IPS DF 6.9 (cell line): ENCODE measurements at regions not wholly inside any gene's neighbourhood (a gene's known extent, or its start where the extent isn't known, plus 50 kb on each side); places are given as distances from the start of the nearest gene placed in this dataset.
"Not testable (repeated sequence)": the region's sequence is repeated elsewhere in the genome, so short reads cannot be mapped to it uniquely, and the experiment has no call there.

Experiments used
- DNase-seq: peaks from one replicate; pipeline ENCODE4 v3.0.0-alpha.2; 2013; ENCODE audit warnings: low read depth, low spot score
- H3K27ac ChIP-seq: one replicate; pipeline ENCODE4 v1.5.1; 2013; ENCODE audit warnings: low read length, control low read depth
- H3K27me3 ChIP-seq: 2 replicates; pipeline ENCODE4 v1.6.1; 2013; ENCODE audit warnings: mild to moderate bottlenecking, low read length; ENCODE audit not compliant: control insufficient read depth, insufficient read depth
- H3K36me3 ChIP-seq: 2 replicates; pipeline ENCODE4 v1.6.1; 2013; ENCODE audit warnings: low read length; ENCODE audit not compliant: control insufficient read depth, insufficient read depth
- H3K4me1 ChIP-seq: 2 replicates; pipeline ENCODE4 v1.6.1; 2013; ENCODE audit warnings: low read length; ENCODE audit not compliant: control insufficient read depth, insufficient read depth
- H3K4me3 ChIP-seq: 2 replicates; pipeline ENCODE4 v1.5.1; 2013; ENCODE audit warnings: mild to moderate bottlenecking, low read length
- H3K9me3 ChIP-seq: 2 replicates; pipeline ENCODE4 v1.6.1; 2013; ENCODE audit warnings: low read length, inconsistent platforms; ENCODE audit not compliant: control insufficient read depth, insufficient read depth
- WGBS: extraction: QIAGEN DNeasy Blood & Tissue Kit; methylation state at CpG from one replicate; pipeline ENCODE4 v1.1.7; 2013; ENCODE audit warnings: mixed read lengths, missing lambda C conversion rate; ENCODE audit not compliant: insufficient read length, insufficient coverage; 5-methylcytosine and 5-hydroxymethylcytosine counted together

DNA sequence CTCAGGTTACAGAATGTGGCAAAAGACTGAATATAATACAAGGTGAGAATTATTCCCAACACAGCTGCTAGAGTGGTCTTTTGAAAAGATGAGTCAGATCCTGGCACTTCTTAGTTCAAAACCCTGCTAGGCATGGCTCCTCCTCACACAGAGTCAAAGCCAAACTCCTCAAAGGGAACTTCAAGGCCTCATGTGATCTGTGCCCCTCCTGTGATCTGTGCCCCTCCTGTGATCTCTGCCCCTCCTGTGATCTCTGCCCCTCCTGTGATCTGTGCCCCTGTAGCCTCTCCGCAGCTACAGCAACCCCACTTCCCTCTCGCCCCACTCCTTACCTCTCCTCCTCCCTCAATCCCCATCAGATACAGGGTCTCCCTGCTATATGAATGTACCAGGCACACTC lies 525.5 kb upstream of the CCNG1 start:
- WGBS, result no CpG with 5 or more reads among the region's 2 CpGs
- no peak for DNase-seq
- Histone ChIP-seq H3K4me3 (no peak overlapping the region), H3K36me3 (no peaks in the 10 kb centered on the region), H3K4me1 (no peaks in the 10 kb centered on the region), H3K27ac (no peak overlapping the region), H3K27me3 (no peaks in the 10 kb centered on the region), H3K9me3 (no peaks in the 10 kb centered on the region)

DNA sequence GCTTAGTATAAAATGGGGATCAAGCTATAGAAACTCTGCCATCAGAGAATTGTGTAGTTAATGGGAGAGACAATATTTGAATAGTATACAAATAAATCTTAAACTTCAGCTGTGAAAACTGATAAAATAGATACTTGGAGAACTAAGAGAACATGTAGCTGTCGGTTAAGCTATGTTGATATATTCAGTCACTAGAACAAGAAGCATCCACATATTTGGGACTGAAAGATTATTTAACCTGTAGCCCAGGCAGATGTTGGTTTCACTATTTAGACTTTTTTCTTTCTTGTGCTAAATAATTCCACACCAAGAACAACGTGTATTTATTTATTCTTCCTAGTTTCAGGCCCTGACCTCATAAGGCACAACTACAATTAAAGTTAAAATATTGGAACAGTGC lies 521.0 kb upstream of the CCNG1 start:
- Histone ChIP-seq H3K27me3 (no peaks in the 10 kb centered on the region), H3K4me1 (no peaks in the 10 kb centered on the region), H3K36me3 (no peaks in the 10 kb centered on the region), H3K27ac (no peak overlapping the region), H3K9me3 (no peaks in the 10 kb centered on the region), H3K4me3 (no peak overlapping the region)
- WGBS, result no CpG with 5 or more reads among the region's 2 CpGs
- no peak for DNase-seq

DNA sequence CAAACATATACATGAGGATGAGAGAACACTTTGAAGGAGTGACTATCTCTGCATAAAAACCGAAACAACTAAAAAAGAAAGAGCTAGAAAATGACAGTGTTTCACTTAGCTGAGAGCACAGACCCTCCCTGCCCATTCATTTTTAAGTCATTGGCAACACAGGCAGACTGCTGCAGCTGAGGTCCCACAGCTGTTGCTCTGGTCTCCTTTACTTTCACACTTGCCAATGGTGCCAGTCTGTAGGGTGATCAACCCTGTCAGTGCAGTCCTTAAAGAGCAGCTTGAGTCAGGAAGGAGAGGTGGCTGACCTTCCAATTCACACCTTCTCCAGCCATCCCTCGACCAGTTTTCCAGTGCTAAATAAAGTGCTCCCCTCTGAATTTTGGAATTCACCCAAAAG lies 508.3 kb upstream of the CCNG1 start:
- H3K27ac ChIP-seq, result no peak overlapping the region
- WGBS, result no CpG with 5 or more reads among the region's 2 CpGs

DNA sequence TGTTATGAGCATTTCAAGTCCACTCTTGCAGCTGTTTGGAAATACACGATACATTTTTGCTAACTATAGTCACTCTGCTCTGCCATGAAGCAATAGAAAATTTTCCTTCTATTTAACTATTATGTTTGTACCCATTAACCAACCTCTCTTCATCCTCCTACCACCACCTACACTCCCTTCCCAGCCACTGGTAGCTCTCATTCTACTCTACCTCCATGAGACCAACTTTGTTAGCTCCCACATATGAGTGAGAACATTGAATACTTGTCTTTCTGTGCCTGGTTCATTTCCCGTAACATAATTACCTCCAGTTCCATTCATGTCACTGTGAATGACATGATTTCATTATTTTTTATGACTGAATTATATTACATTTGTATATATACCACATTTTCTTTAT lies 505.9 kb upstream of the CCNG1 start:
- no peak for DNase-seq
- no peaks in the 10 kb centered on the region for H3K4me1 ChIP-seq
- H3K9me3 ChIP-seq, result no peaks in the 10 kb centered on the region
- WGBS, result no CpG with 5 or more reads among the region's 2 CpGs
- no peak overlapping the region for H3K4me3 ChIP-seq
- H3K27ac ChIP-seq, result no peak overlapping the region
- no peaks in the 10 kb centered on the region for H3K36me3 ChIP-seq
- H3K27me3 ChIP-seq, result no peaks in the 10 kb centered on the region

More for the DNA sequence above, 508.3 kb upstream of the CCNG1 start:
- Histone ChIP-seq H3K4me1 (no peaks in the 10 kb centered on the region), H3K4me3 (no peak overlapping the region), H3K27me3 (no peaks in the 10 kb centered on the region), H3K9me3 (no peaks in the 10 kb centered on the region), H3K36me3 (no peaks in the 10 kb centered on the region)
- DNase-seq, result no peak

DNA sequence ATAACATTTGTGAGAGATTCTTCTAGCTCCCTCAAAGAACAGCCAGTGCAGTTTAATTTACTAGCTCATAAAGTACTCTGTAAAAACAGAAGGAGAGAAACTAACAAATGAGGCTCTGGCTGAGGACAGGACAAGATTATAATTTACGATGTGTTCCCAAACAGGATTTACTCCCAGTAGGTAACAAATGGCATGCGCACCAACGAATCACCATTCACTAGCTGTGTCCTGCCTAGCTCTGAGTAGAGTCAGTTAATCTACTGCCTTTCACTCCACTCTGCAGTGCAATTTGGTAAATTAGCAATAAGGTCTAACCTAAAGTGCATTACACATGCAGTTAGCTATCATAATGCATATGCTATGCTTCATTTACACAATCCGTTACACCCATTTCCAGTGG lies 497.4 kb upstream of the CCNG1 start:
- H3K4me3 ChIP-seq, result no peak overlapping the region
- H3K36me3 ChIP-seq, result no peaks in the 10 kb centered on the region

DNA sequence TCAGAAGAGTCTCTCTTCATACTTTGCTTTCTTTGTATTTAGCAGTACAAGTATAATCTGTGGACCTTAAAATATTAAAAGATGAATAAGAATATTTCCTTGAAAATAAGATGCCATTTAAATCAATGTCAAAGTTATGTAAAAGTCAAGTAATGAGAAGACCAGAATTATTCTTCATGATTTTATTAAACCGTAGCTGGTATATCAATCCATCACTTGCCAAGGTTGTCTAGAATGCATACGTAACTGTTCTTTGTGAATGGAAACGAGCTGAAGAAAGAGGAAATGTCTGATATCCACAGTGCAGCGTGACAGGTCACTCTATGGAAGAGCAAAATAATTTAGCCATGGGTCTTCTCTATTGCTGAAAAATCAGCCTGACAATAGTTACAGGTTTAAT lies 488.7 kb upstream of the CCNG1 start:
- Histone ChIP-seq H3K27ac (no peak overlapping the region), H3K4me1 (no peaks in the 10 kb centered on the region), H3K9me3 (no peaks in the 10 kb centered on the region), H3K4me3 (no peak overlapping the region), H3K36me3 (no peaks in the 10 kb centered on the region), H3K27me3 (no peaks in the 10 kb centered on the region)
- no peak for DNase-seq
- WGBS, result no CpG with 5 or more reads among the region's 4 CpGs

More for the DNA sequence above, 497.4 kb upstream of the CCNG1 start:
- H3K27me3 ChIP-seq, result no peaks in the 10 kb centered on the region
- WGBS, result no CpG with 5 or more reads among the region's 4 CpGs
- no peak overlapping the region for H3K27ac ChIP-seq
- no peaks in the 10 kb centered on the region for H3K9me3 ChIP-seq
- H3K4me1 ChIP-seq, result no peaks in the 10 kb centered on the region
- DNase-seq, result no peak

DNA sequence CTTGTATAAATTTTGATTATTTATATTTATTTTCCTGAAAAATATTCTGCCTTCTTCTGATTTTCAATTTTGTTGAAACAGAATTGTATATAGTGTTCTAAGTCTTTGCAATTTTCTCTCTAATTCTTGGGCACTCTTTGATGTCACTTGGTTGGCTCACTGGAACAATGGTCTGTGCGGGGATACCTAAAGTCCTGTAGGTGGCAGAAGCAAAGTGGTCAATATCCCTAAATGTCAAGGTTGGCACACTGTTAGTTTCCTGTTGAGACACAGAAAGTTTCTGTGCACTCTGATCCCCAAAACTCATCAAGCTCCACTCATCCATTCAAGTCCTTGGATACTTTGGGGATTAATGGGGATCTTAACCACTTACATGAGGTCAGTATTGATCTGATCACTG lies 480.8 kb upstream of the CCNG1 start:
- Histone ChIP-seq H3K36me3 (no peaks in the 10 kb centered on the region), H3K9me3 (no peaks in the 10 kb centered on the region), H3K4me1 (no peaks in the 10 kb centered on the region; the same call in 1 of the 2 replicates), H3K27ac (no peak overlapping the region), H3K4me3 (no peak overlapping the region), H3K27me3 (no peaks in the 10 kb centered on the region)
- DNase-seq, result no peak
- WGBS, result no CpG with 5 or more reads among the region's 1 CpG

DNA sequence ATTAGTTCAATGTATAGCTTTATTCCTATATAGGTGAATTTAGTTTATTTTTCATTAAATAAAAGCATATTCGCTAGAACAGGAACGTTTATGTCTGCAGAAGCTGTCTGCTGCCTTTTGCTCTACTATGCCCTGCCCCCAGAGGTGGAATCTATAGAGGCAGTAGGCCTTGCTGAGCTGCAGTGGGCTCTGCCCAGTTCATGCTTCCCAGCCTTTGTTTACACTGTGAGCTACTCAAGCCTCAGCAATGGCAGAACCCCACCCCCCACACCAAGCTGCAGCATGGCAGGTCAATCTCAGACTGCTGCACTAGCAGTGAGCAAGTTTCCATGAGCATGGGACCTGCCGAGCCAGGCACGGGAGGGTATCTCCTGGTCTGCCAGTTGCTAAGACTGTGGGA lies 473.3 kb upstream of the CCNG1 start:
- DNase-seq, H3K4me1 ChIP-seq, H3K27me3 ChIP-seq, H3K4me3 ChIP-seq, H3K27ac ChIP-seq, H3K9me3 ChIP-seq, H3K36me3 ChIP-seq: not testable (repeated sequence)
- WGBS, result no CpG with 5 or more reads among the region's 4 CpGs

DNA sequence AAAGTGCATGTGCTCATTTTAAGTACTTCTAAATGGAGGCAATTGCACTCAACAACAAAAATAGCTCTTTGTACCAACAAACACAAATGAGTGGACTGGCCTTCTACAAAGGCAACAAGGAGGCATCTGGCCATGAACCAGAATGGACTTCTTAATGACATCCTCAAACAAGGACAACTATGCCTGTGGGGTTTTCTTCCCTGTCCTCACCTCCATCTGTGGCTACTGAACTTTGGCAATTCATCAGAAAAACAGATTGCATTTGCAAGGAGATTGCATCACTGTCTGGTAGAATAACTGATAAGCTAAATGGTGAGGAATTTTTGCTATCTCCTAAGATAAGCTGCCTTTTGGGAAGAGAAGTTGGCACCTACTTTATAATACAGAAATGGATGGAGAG lies 447.3 kb upstream of the CCNG1 start:
- H3K36me3 ChIP-seq, result no peaks in the 10 kb centered on the region
- H3K4me3 ChIP-seq, result no peak overlapping the region
- no peaks in the 10 kb centered on the region for H3K4me1 ChIP-seq
- H3K27ac ChIP-seq, result no peak overlapping the region
- H3K9me3 ChIP-seq, result no peaks in the 10 kb centered on the region
- no peak for DNase-seq
- no peaks in the 10 kb centered on the region for H3K27me3 ChIP-seq

DNA sequence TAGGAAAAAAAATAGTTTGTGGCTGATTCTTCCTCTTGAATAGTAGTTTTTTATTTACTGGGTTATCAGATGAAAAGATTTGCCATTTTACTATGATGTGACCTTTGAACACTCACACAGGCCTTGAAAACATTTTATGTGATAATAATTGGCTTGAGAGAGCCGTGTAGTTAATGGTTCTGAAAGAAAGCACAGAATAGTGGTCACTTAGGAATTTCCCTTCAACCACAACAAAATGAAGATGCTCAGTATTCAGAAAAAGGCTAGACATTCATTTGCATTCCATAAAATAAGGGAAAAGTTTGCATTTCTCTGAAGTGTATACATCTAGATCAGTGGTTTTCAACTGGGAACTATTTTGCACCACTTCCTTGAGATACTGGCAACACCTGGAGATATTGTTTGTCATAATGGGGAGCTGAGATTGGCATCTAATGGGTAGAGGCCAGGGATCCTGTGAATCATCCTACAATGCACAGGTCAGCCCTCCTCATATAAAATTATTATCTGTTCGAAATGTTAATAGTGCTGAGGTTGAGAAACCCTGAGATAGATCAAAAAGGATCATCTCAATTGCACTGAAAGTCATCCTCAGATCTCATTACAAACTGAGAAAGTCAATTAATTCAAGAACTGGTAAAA lies 446.4 kb upstream of the CCNG1 start:
- H3K27ac ChIP-seq, result no peak overlapping the region
- DNase-seq, result no peak

DNA sequence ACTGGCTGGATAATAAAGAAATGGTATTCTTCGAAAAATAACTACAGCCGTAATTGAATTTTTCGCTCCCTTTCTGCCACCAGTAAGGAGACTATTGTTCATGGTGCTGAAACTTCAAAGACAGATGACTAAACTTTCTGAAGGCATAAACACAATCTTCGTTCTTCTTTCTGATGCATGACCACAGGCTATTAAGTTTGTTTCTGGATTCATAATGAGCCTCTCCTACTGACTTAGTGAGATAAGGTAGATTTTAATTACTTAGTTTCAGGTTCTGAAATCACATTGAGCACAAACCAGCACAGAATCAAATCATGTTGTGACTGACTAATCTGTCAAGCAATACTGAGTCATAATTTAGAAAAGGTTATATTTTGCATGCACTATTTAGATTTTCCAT lies 441.8 kb upstream of the CCNG1 start:
- no peaks in the 10 kb centered on the region for H3K9me3 ChIP-seq
- DNase-seq, result no peak

More for the DNA sequence above, 446.4 kb upstream of the CCNG1 start:
- Histone ChIP-seq H3K4me3 (no peak overlapping the region), H3K9me3 (no peaks in the 10 kb centered on the region), H3K36me3 (no peaks in the 10 kb centered on the region), H3K4me1 (no peaks in the 10 kb centered on the region), H3K27me3 (no peaks in the 10 kb centered on the region)
- WGBS, result no CpG with 5 or more reads among the region's 2 CpGs

More for the DNA sequence above, 441.8 kb upstream of the CCNG1 start:
- Histone ChIP-seq H3K36me3 (no peaks in the 10 kb centered on the region), H3K4me3 (no peak overlapping the region), H3K4me1 (no peaks in the 10 kb centered on the region), H3K27me3 (no peaks in the 10 kb centered on the region), H3K27ac (no peak overlapping the region)
- no CpG with 5 or more reads among the region's 4 CpGs for WGBS
